Astrocyte (in vitro differentiated cells and primary cell): ENCODE measurements at regions not wholly inside any gene's neighbourhood (a gene's known extent, or its start where the extent isn't known, plus 50 kb on each side); places are given as distances from the start of the nearest gene placed in this dataset.
"Not testable (repeated sequence)": the region's sequence is repeated elsewhere in the genome, so short reads cannot be mapped to it uniquely, and the experiment has no call there.

Experiments used
- DNase-seq: peaks from one replicate; pipeline ENCODE4 v3.0.0-alpha.2; 2010; ENCODE audit warnings: low read depth
- FAIRE-seq: peaks from 2 replicates; lab custom pipeline; 2011; peaks lifted over from hg19 to GRCh38; lab: Jason Lieb, UNC
- H2AFZ ChIP-seq: 2 replicates; pipeline ENCODE4 v1.6.0; 2012; ENCODE audit warnings: low read depth, low read length, inconsistent platforms
- H3K27ac ChIP-seq: 2 replicates; pipeline ENCODE4 v1.5.1; 2011; ENCODE audit warnings: low read depth, low read length, inconsistent platforms
- H3K27me3 ChIP-seq: 2 replicates; pipeline ENCODE4 v1.6.0; 2011; ENCODE audit warnings: low read length, inconsistent platforms; ENCODE audit not compliant: insufficient read depth
- H3K36me3 ChIP-seq: 2 replicates; pipeline ENCODE4 v1.5.1; 2011; ENCODE audit warnings: low read length, inconsistent platforms; ENCODE audit not compliant: insufficient read depth
- H3K4me1 ChIP-seq: 2 replicates; pipeline ENCODE4 v1.5.1; 2011; ENCODE audit warnings: low read length, inconsistent platforms; ENCODE audit not compliant: insufficient read depth
- H3K4me2 ChIP-seq: 2 replicates; pipeline ENCODE4 v1.6.0; 2012; ENCODE audit warnings: low read length, inconsistent platforms
- H3K4me3 ChIP-seq: 2 replicates; pipeline ENCODE4 v1.5.1; 2011; ENCODE audit warnings: low read depth, mild to moderate bottlenecking, low read length, inconsistent platforms; ENCODE audit not compliant: insufficient read depth
- H3K79me2 ChIP-seq: 2 replicates; pipeline ENCODE4 v1.6.0; 2012; ENCODE audit warnings: mild to moderate bottlenecking, low read length, inconsistent platforms; ENCODE audit not compliant: insufficient read depth
- H3K9ac ChIP-seq: 2 replicates; pipeline ENCODE4 v1.6.0; 2012; ENCODE audit warnings: mild to moderate bottlenecking, low read length, inconsistent platforms
- H3K9me3 ChIP-seq: 2 replicates; pipeline ENCODE4 v1.5.1; 2012; ENCODE audit warnings: low read depth, mild to moderate bottlenecking, low read length, inconsistent platforms; ENCODE audit not compliant: insufficient read depth
- H4K20me1 ChIP-seq: 2 replicates; pipeline ENCODE4 v1.6.0; 2012; ENCODE audit warnings: low read length, inconsistent platforms; ENCODE audit not compliant: insufficient read depth
- H3K27ac Mint-ChIP-seq: one replicate; pipeline ENCODE4 v1.8.0; 2021; ENCODE audit warnings: mild to moderate bottlenecking, mixed read lengths; ENCODE audit not compliant: unreplicated experiment
- H3K27me3 Mint-ChIP-seq: one replicate; pipeline ENCODE4 v1.8.0; 2021; ENCODE audit warnings: low read depth, mixed read lengths; ENCODE audit not compliant: unreplicated experiment
- H3K36me3 Mint-ChIP-seq: one replicate; pipeline ENCODE4 v1.8.0; 2021; ENCODE audit warnings: low read depth, mixed read lengths; ENCODE audit not compliant: unreplicated experiment
- H3K4me1 Mint-ChIP-seq: one replicate; pipeline ENCODE4 v1.8.0; 2021; ENCODE audit warnings: low read depth, mixed read lengths; ENCODE audit not compliant: unreplicated experiment
- H3K4me3 Mint-ChIP-seq: one replicate; pipeline ENCODE4 v1.8.0; 2021; ENCODE audit warnings: mild to moderate bottlenecking, moderate library complexity, mixed read lengths; ENCODE audit not compliant: unreplicated experiment
- H3K9me3 Mint-ChIP-seq: one replicate; pipeline ENCODE4 v1.8.0; 2021; ENCODE audit warnings: mild to moderate bottlenecking, mixed read lengths; ENCODE audit not compliant: unreplicated experiment
- EZH2 ChIP-seq: IDR thresholded peaks from 2 replicates; pipeline ENCODE4 v1.6.1; 2012; ENCODE audit warnings: mild to moderate bottlenecking, low read length, inconsistent platforms; ENCODE audit not compliant: insufficient read depth
- TF ChIP-seq, protein P1 (sequence below): IDR thresholded peaks from 2 replicates; pipeline ENCODE4 v1.5.1; 2011; ENCODE audit warnings: low read depth, mild to moderate bottlenecking, inconsistent platforms, low read length, moderate library complexity; ENCODE audit not compliant: insufficient read depth

GRCh38 chr2:163970058-163970813 is 234.4 kb upstream of the FIGN start:
- FAIRE-seq (no peak), DNase-seq (no peak)
- Histone ChIP-seq H3K9ac (no peak overlapping the region), H3K4me1 (no peaks in the 10 kb centered on the region), H3K36me3 (no peaks in the 10 kb centered on the region), H3K27ac (no peak overlapping the region), H3K4me3 (no peak overlapping the region), H3K9me3 (no peaks in the 10 kb centered on the region), H2AFZ (no peak overlapping the region), H3K79me2 (no peaks in the 10 kb centered on the region), H3K27me3 (no peaks in the 10 kb centered on the region), H4K20me1 (no peaks in the 10 kb centered on the region), H3K4me2 (no peak overlapping the region)
- Mint-ChIP-seq H3K4me3 (no peak overlapping the region), H3K27ac (no peak overlapping the region), H3K27me3 (no peaks in the 10 kb centered on the region), H3K9me3 (no peaks in the 10 kb centered on the region), H3K4me1 (no peaks in the 10 kb centered on the region), H3K36me3 (no peaks in the 10 kb centered on the region)
- no peak for TF ChIP-seq EZH2
- TF ChIP-seq, protein P1, sequence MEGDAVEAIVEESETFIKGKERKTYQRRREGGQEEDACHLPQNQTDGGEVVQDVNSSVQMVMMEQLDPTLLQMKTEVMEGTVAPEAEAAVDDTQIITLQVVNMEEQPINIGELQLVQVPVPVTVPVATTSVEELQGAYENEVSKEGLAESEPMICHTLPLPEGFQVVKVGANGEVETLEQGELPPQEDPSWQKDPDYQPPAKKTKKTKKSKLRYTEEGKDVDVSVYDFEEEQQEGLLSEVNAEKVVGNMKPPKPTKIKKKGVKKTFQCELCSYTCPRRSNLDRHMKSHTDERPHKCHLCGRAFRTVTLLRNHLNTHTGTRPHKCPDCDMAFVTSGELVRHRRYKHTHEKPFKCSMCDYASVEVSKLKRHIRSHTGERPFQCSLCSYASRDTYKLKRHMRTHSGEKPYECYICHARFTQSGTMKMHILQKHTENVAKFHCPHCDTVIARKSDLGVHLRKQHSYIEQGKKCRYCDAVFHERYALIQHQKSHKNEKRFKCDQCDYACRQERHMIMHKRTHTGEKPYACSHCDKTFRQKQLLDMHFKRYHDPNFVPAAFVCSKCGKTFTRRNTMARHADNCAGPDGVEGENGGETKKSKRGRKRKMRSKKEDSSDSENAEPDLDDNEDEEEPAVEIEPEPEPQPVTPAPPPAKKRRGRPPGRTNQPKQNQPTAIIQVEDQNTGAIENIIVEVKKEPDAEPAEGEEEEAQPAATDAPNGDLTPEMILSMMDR: no peak

DNA sequence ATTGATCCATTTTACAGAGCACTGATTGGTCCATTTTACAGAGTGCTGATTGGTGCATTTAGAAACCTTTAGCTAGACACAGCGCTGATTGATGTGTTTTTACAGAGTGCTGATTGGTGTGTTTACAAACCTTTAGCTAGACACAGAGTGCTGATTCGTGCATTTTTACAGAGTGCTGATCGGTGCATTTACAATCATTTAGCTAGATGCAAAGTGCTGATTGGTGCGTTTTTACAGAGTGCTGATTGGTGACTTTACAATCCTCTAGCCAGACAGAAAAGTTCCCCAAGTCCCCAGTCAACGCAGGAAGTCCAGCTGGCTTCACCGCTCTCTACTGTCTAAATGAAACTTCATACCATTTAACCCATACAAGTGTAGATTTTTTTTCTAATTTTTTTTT is 228.5 kb upstream of the FIGN start:
- H3K4me3 ChIP-seq, H3K27me3 Mint-ChIP-seq, H3K9me3 ChIP-seq, H3K4me1 Mint-ChIP-seq, H3K4me2 ChIP-seq, H3K9ac ChIP-seq, H3K4me3 Mint-ChIP-seq, H2AFZ ChIP-seq, H3K27ac Mint-ChIP-seq, FAIRE-seq, H3K79me2 ChIP-seq, H3K27me3 ChIP-seq, DNase-seq, H3K4me1 ChIP-seq, H3K36me3 ChIP-seq, H3K36me3 Mint-ChIP-seq, H4K20me1 ChIP-seq, H3K9me3 Mint-ChIP-seq, H3K27ac ChIP-seq: not testable (repeated sequence)

- Histone ChIP-seq H3K27me3 (no peaks in the 10 kb centered on the region), H3K4me3 (no peak overlapping the region), H3K27ac (no peak overlapping the region), H4K20me1 (no peaks in the 10 kb centered on the region), H3K9ac (no peak overlapping the region), H3K79me2 (no peaks in the 10 kb centered on the region), H3K9me3 (no peaks in the 10 kb centered on the region), H3K36me3 (no peaks in the 10 kb centered on the region), H2AFZ (no peak overlapping the region), H3K4me2 (no peak overlapping the region), H3K4me1 (no peaks in the 10 kb centered on the region)
- FAIRE-seq (no peak), DNase-seq (no peak)
- Mint-ChIP-seq H3K36me3 (no peaks in the 10 kb centered on the region), H3K4me3 (no peak overlapping the region), H3K9me3 (no peaks in the 10 kb centered on the region), H3K4me1 (no peaks in the 10 kb centered on the region), H3K27ac (no peak overlapping the region), H3K27me3 (no peaks in the 10 kb centered on the region)
- TF ChIP-seq EZH2: no peak
- TF ChIP-seq, protein P1: no peak
Observed at GRCh38 chr2:163953390-163953907, 217.6 kb upstream of the FIGN start.
